ENCODE measurements at regions not wholly inside any gene's neighbourhood (a gene's known extent, or its start where the extent isn't known, plus 50 kb on each side); places are given as distances from the start of the nearest gene placed in this dataset.
"Not testable (repeated sequence)": the region's sequence is repeated elsewhere in the genome, so short reads cannot be mapped to it uniquely, and the experiment has no call there.

DNA sequence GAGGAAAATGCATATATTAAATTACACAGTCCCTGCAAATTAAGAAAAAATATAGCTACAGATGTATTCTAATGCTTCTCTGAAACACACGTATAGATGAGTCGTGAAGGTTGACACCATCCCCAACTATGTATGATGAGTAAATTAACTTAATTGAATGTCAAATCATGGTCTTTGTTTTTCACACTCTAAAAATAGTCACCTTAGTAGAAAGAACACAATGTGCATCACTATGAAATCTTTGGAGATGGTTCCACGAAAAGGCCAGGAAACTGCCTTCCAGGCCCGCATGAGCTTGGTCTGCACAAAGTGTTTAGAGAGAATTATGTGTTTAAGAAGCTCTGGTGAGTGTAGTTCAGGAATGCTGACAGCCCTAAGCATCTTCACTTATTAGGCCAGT lies 313.4 kb upstream of the IL12A start:
- TF ChIP-seq EP300 (IDR thresholded peaks at IDR 0.05) (no peak), CTCF (IDR thresholded peaks at IDR 0.05) (no peak), POLR2A (IDR thresholded peaks at IDR 0.05) (no peak), POLR2AphosphoS5 (IDR thresholded peaks at IDR 0.05) (no peak)
- no peaks in the 10 kb centered on the region for H3K9me3 ChIP-seq
- 48 to 82% methylated on average over 4 of the region's 4 CpGs for WGBS, 2 donors (ENCODE audit: low coverage in 1 of 2)
- H3K4me3 ChIP-seq = no peak overlapping the region
- ATAC-seq = no peak
- H3K27ac ChIP-seq = peak overlapping the region in 2 of 4 donors; percentile 35 to 72
- no peaks in the 10 kb centered on the region for H3K4me1 ChIP-seq
- H3K27me3 ChIP-seq = no peaks in the 10 kb centered on the region
- no peaks in the 10 kb centered on the region for H3K36me3 ChIP-seq

GRCh38 chr3:159679900-159680299 lies 308.7 kb upstream of the IL12A start:
- Histone ChIP-seq H3K4me3 (no peak overlapping the region), H3K27me3 (no peaks in the 10 kb centered on the region), H3K4me1 (no peaks in the 10 kb centered on the region), H3K27ac (no peak overlapping the region), H3K36me3 (no peaks in the 10 kb centered on the region), H3K9me3 (no peaks in the 10 kb centered on the region)
- TF ChIP-seq POLR2AphosphoS5 (IDR thresholded peaks at IDR 0.05) = no peak
- no peak for TF ChIP-seq CTCF (IDR thresholded peaks at IDR 0.05)
- no peak for TF ChIP-seq POLR2A (IDR thresholded peaks at IDR 0.05)
- no peak for TF ChIP-seq EP300 (IDR thresholded peaks at IDR 0.05)
- WGBS, 2 donors (ENCODE audit: low coverage in 1 of 2) = 61 to 63% methylated on average over 5 of the region's 11 CpGs
- ATAC-seq = no peak

GRCh38 chr3:159681717-159682116 lies 306.9 kb upstream of the IL12A start:
- H3K27me3 ChIP-seq, H3K4me3 ChIP-seq, H3K27ac ChIP-seq, H3K4me1 ChIP-seq, ATAC-seq, H3K36me3 ChIP-seq, H3K9me3 ChIP-seq: not testable (repeated sequence)
- 66 to 70% methylated on average over 5 of the region's 5 CpGs for WGBS, 2 donors (ENCODE audit: low coverage in 1 of 2)

DNA sequence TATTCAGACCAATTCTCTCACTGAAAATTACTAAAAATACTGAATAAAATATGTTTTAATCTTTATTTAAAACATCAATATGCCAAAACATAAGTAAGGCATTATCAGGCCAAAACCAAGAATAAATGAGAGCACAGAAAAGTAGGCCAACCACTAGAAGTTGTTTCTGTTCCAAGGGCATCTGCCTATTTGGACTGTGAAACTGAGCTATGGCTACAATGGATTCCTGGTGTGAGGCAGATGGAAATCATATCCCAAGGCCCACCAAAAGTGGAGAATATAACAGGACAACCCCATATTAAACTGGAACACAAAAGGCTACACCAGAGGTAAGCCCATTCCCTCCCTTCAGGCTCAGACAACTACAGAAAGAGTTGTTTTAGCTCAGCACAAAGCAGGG lies 302.8 kb upstream of the IL12A start:
- TF ChIP-seq EP300 (IDR thresholded peaks at IDR 0.05) (no peak), POLR2A (IDR thresholded peaks at IDR 0.05) (no peak), POLR2AphosphoS5 (IDR thresholded peaks at IDR 0.05) (no peak), CTCF (IDR thresholded peaks at IDR 0.05) (no peak)
- ATAC-seq = no peak
- H3K36me3 ChIP-seq = no peaks in the 10 kb centered on the region
- H3K4me3 ChIP-seq = no peak overlapping the region
- H3K27ac ChIP-seq = no peak overlapping the region
- no peaks in the 10 kb centered on the region for H3K4me1 ChIP-seq
- no peaks in the 10 kb centered on the region for H3K9me3 ChIP-seq
- no peaks in the 10 kb centered on the region for H3K27me3 ChIP-seq

GRCh38 chr3:159693226-159693625 lies 295.4 kb upstream of the IL12A start:
- Histone ChIP-seq H3K4me1 (no peaks in the 10 kb centered on the region), H3K4me3 (no peak overlapping the region), H3K9me3 (no peaks in the 10 kb centered on the region), H3K27me3 (no peaks in the 10 kb centered on the region), H3K36me3 (no peaks in the 10 kb centered on the region), H3K27ac (no peak overlapping the region)
- ATAC-seq = no peak
- TF ChIP-seq CTCF (IDR thresholded peaks at IDR 0.05) = no peak
- no peak for TF ChIP-seq POLR2AphosphoS5 (IDR thresholded peaks at IDR 0.05)
- TF ChIP-seq EP300 (IDR thresholded peaks at IDR 0.05) = no peak
- TF ChIP-seq POLR2A (IDR thresholded peaks at IDR 0.05) = no peak
- 79% methylated on average over 4 of the region's 4 CpGs for WGBS, 2 donors (ENCODE audit: low coverage in 1 of 2)

Measured in gastroesophageal sphincter (tissue), 4 donors.